GM21528 (cell line): ENCODE measurements at regions not wholly inside any gene's neighbourhood (a gene's known extent, or its start where the extent isn't known, plus 50 kb on each side); places are given as distances from the start of the nearest gene placed in this dataset.
"Not testable (repeated sequence)": the region's sequence is repeated elsewhere in the genome, so short reads cannot be mapped to it uniquely, and the experiment has no call there.

Experiments
- ATAC-seq: cut with Tn5 transposase; IDR thresholded peaks from one replicate; pipeline ENCODE4 v1.9.1; 2021; ENCODE audit warnings: mild to moderate bottlenecking, moderate library complexity; ENCODE audit not compliant: unreplicated experiment, low FRiP score

- no peak for ATAC-seq
These were observed 58.1 kb upstream of the TUNAR start for GRCh38 chr14:95818581-95818980.

- no peak for ATAC-seq
These were observed 59.4 kb upstream of the TUNAR start for GRCh38 chr14:95817271-95817670.

- no peak for ATAC-seq
These were observed 60.1 kb upstream of the TUNAR start for GRCh38 chr14:95816539-95816938.

GRCh38 chr14:95815226-95815690 lies 61.4 kb upstream of the TUNAR start:
- ATAC-seq: no peak

GRCh38 chr14:95814363-95815225 lies 62.0 kb upstream of the TUNAR start:
- ATAC-seq: no peak

GRCh38 chr14:95811813-95812212 lies 64.8 kb upstream of the TUNAR start:
- no peak for ATAC-seq

- no peak for ATAC-seq
These were observed 68.3 kb upstream of the TUNAR start for GRCh38 chr14:95808371-95808770.

- ATAC-seq: no peak
These were observed 79.8 kb upstream of the TUNAR start for GRCh38 chr14:95796788-95797187.

GRCh38 chr14:95787941-95788340 lies 74.0 kb upstream of the TCL1A start:
- no peak for ATAC-seq

GRCh38 chr14:95786566-95786965 lies 72.6 kb upstream of the TCL1A start:
- no peak for ATAC-seq

GRCh38 chr14:95784137-95784536 lies 70.2 kb upstream of the TCL1A start:
- no peak for ATAC-seq

- no peak for ATAC-seq
These were observed 63.0 kb upstream of the TCL1A start for GRCh38 chr14:95776798-95777534.

- peak; percentile 61 for ATAC-seq
These were observed 60.6 kb upstream of the TCL1A start for GRCh38 chr14:95774265-95775160.

- no peak for ATAC-seq
These were observed 56.9 kb upstream of the TCL1A start for GRCh38 chr14:95770777-95771176.

GRCh38 chr14:95769976-95770375 lies 56.1 kb upstream of the TCL1A start:
- no peak for ATAC-seq

GRCh38 chr14:95769431-95769830 lies 55.5 kb upstream of the TCL1A start:
- not testable (repeated sequence) for ATAC-seq

GRCh38 chr14:95765051-95765450 lies 51.1 kb upstream of the TCL1A start:
- no peak for ATAC-seq

- ATAC-seq: no peak
These were observed 50.0 kb upstream of the TCL1A start for GRCh38 chr14:95763875-95764274.
